ENCODE measurements at regions not wholly inside any gene's neighbourhood (a gene's known extent, or its start where the extent isn't known, plus 50 kb on each side); places are given as distances from the start of the nearest gene placed in this dataset.
A peak's percentile ranks its signal among the peaks of the same experiment; 100 is the strongest.

DNA sequence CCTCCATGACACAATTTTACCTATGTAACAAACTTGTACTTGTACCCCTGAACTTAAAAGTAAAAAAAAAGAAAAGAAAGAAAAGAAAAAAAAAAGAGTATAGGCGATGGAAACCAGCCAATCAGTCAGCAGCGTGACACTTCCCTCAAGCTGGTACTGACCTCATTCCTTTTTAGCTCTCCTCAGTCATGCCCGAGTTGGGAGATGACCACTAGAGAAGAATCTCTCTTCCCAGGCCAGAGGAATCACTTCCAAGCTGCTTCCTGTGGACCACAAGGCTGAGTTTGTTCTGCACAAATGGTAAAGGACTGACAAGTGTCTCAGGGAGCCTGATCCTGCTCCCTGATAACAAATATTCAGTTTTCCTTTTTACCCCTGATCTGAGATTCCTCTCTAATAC lies 313.5 kb upstream of the ESRRG start:
- H3K27me3 ChIP-seq = no peaks in the 10 kb centered on the region
- DNase-seq = no peak
- no peaks in the 10 kb centered on the region for H3K4me1 ChIP-seq
- H3K4me3 ChIP-seq (replicated peaks in 1 of 3) = no peak overlapping the region
- H3K27ac ChIP-seq = no peak overlapping the region
- intact Hi-C loops (cut with DNase I) = no loop called here
- H3K36me3 ChIP-seq = no peaks in the 10 kb centered on the region
- 86 to 93% methylated on average over 3 of the region's 3 CpGs for WGBS, 2 donors
- TF ChIP-seq, protein P1, sequence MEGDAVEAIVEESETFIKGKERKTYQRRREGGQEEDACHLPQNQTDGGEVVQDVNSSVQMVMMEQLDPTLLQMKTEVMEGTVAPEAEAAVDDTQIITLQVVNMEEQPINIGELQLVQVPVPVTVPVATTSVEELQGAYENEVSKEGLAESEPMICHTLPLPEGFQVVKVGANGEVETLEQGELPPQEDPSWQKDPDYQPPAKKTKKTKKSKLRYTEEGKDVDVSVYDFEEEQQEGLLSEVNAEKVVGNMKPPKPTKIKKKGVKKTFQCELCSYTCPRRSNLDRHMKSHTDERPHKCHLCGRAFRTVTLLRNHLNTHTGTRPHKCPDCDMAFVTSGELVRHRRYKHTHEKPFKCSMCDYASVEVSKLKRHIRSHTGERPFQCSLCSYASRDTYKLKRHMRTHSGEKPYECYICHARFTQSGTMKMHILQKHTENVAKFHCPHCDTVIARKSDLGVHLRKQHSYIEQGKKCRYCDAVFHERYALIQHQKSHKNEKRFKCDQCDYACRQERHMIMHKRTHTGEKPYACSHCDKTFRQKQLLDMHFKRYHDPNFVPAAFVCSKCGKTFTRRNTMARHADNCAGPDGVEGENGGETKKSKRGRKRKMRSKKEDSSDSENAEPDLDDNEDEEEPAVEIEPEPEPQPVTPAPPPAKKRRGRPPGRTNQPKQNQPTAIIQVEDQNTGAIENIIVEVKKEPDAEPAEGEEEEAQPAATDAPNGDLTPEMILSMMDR (IDR thresholded peaks at IDR 0.05) = no peak
- TF ChIP-seq POLR2A (IDR thresholded peaks at IDR 0.05) = no peak
- H3K9me3 ChIP-seq = no peaks in the 10 kb centered on the region

DNA sequence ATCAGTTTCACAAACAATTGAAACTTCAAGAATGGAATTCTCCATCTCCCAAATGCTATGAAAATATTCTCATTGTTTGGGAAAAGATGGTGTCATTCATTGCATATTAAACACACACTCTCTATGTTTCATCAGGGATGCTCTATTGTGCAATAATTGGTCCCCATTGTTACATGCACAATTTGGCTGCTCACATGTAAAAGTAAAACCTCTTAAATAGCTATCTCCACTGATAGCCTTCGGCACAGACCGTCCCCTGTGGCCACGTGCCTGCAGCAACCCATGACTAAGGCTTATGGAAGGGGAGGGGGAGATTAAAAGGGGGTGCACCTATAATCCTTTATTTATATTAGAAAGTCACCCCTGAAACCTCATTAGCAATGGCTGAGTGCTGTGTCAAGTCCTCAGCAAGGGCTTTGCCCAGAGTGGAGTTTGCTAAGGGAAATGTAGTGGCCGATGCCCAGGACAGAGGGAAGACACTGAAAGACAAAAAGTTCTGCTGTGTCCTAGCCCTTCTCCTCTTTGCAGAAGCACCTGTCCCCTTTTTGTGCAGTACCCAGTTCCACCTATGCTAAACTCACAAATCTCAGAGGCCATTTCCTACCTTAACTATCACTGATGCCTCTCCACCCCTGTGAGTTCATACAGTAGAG lies 309.6 kb upstream of the ESRRG start:
- peaks cover 11 to 30% of the 10 kb centered on the region in 2 donors for H3K4me1 ChIP-seq
- TF ChIP-seq POLR2A (IDR thresholded peaks at IDR 0.05) = no peak
- TF ChIP-seq, protein P1 (IDR thresholded peaks at IDR 0.05) = no peak
- intact Hi-C loops (cut with DNase I) = no loop called here
- H3K27me3 ChIP-seq = no peaks in the 10 kb centered on the region
- no peak for DNase-seq
- no peak overlapping the region for H3K27ac ChIP-seq
- no peaks in the 10 kb centered on the region for H3K9me3 ChIP-seq
- WGBS, 2 donors = 83 to 95% methylated on average over 4 of the region's 4 CpGs
- H3K36me3 ChIP-seq = no peaks in the 10 kb centered on the region
- no peak overlapping the region for H3K4me3 ChIP-seq (replicated peaks in 1 of 3)

DNA sequence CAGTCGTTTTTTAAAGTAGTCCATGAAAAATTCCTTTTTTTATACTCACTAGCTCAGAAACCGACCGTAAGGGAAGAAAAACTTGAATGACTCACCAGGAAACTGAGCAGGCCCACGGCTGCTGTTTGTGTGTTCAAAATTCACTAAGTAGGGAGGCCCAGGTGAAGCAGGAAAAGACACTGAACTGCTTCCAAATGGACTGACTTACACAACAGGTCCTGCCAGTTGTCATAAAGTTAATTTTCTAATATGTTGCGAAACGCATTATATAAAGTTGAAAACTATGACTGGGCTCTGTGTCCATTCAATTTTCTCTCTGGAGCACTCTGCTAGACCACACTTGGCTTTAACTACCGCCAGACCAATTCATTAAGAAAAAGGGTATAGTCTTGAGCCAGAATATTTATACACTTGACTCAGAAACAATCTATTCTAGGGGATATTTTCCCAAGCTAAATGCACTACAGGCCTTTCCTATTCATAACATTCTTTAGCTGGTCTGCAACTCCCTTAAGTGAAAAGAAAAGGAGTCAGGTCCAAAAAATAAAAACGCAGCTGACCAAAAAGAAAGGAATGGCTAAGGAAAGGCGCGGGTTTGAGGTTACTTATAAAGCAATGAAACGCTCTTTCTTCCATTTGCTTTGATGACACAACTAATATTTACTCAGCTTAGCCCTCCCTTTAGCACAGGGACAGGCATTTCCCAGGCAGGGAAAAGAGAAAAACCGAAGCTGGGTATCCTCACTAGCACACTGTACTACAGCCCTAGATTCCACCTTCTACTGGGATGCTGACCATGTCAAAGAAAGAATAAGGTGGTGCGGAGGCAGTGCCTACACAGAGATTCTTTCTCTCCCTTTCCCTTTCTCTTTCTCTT lies 306.3 kb upstream of the ESRRG start:
- peak overlapping the region; percentile 15 to 49 (median 46) for H3K27ac ChIP-seq
- 52% methylated on average over 13 of the region's 13 CpGs for WGBS, 2 donors

DNA sequence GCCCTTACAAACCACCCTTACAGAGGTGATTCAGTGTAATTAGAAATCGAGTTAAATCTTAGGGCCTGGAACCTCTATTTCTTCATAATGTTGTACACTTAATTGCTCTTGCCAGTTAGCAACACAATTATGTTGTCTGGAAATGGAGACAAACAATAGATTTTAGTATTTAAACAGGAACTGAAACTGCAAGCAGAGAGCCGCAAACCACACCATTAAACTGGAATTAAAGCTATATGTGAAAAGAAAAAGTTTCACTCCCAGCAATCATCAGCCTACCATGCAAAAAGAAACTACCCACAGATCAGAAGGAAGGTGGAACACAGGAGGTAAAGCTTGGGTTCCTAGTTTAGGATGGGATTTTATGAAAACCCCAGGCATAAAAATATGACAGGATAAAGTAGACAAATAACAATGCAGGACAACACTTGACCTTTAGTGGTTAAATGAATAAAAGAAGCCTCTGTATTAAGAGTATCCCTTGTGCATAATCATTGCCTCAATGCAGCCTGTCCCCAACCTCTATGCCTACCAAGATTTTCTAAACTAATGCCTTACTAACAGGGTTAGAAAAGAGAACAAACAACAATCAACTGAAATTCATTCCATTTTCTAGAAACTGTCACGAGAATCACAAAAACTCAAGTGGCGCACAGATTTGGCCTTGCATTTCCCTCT lies 304.3 kb upstream of the ESRRG start:
- peaks cover 11 to 30% of the 10 kb centered on the region in 2 donors for H3K4me1 ChIP-seq
- H3K9me3 ChIP-seq = no peaks in the 10 kb centered on the region
- TF ChIP-seq POLR2A (IDR thresholded peaks at IDR 0.05) = no peak
- TF ChIP-seq, protein P1 (IDR thresholded peaks at IDR 0.05) = no peak
- no peak overlapping the region for H3K27ac ChIP-seq
- H3K27me3 ChIP-seq = no peaks in the 10 kb centered on the region
- WGBS, 2 donors = 89 to 95% methylated on average over 4 of the region's 4 CpGs
- H3K36me3 ChIP-seq = no peaks in the 10 kb centered on the region
- H3K4me3 ChIP-seq (replicated peaks in 1 of 3) = no peak overlapping the region
- intact Hi-C loops (cut with DNase I) = no loop called here
- DNase-seq = no peak

More for the DNA sequence above, 306.3 kb upstream of the ESRRG start:
- Histone ChIP-seq H3K27me3 (no peaks in the 10 kb centered on the region), H3K4me3 (replicated peaks in 1 of 3) (no peak overlapping the region), H3K4me1 (peaks cover 11 to 30% of the 10 kb centered on the region in 2 donors), H3K9me3 (no peaks in the 10 kb centered on the region), H3K36me3 (no peaks in the 10 kb centered on the region)
- peak; percentile 46 to 65 for DNase-seq
- TF ChIP-seq POLR2A (IDR thresholded peaks at IDR 0.05) = no peak
- TF ChIP-seq, protein P1 (IDR thresholded peaks at IDR 0.05) = no peak
- intact Hi-C loops (cut with DNase I) = no loop called here
